Activated CD4-positive, alpha-beta T cell treated with anti-CD3 and anti-CD28 coated beads for 36 hours (primary cell): ENCODE measurements at regions not wholly inside any gene's neighbourhood (a gene's known extent, or its start where the extent isn't known, plus 50 kb on each side); places are given as distances from the start of the nearest gene placed in this dataset.
"Not testable (repeated sequence)": the region's sequence is repeated elsewhere in the genome, so short reads cannot be mapped to it uniquely, and the experiment has no call there.

Source experiments
- ATAC-seq: fragments of 200-7000 bp; cut with Tn5 transposase; one replicate; pipeline ENCODE4 v1.10.0; 2021; ENCODE audit warnings: mild to moderate bottlenecking, moderate library complexity
- CTCF ChIA-PET: fragments of 350-600 bp; sonication (Branson Sonifier 250); formaldehyde crosslinking; loops from one replicate; lab custom pipeline; 2021; ENCODE audit warnings: antibody characterized with exemption; lab: Charles Lee
- POLR2A ChIA-PET: fragments of 350-600 bp; sonication (Branson Sonifier 250); formaldehyde crosslinking; loops from one replicate; lab custom pipeline; 2021; ENCODE audit warnings: antibody characterized with exemption, inconsistent platforms; lab: Charles Lee
- DNase-seq: peaks from one replicate; pipeline ENCODE4 v3.0.0-alpha.2; 2020
- H3K27ac Mint-ChIP-seq: one replicate; pipeline ENCODE4 v1.8.0; 2021; ENCODE audit warnings: mixed read lengths
- H3K27me3 Mint-ChIP-seq: one replicate; pipeline ENCODE4 v1.8.0; 2021; ENCODE audit warnings: mixed read lengths
- H3K36me3 Mint-ChIP-seq: one replicate; pipeline ENCODE4 v1.8.0; 2021; ENCODE audit warnings: low read depth, mixed read lengths
- H3K4me1 Mint-ChIP-seq: one replicate; pipeline ENCODE4 v1.8.0; 2021; ENCODE audit warnings: mixed read lengths
- H3K4me3 Mint-ChIP-seq: one replicate; pipeline ENCODE4 v1.8.0; 2021; ENCODE audit warnings: mild to moderate bottlenecking, moderate library complexity, mixed read lengths
- H3K9me3 Mint-ChIP-seq: one replicate; pipeline ENCODE4 v1.8.0; 2021; ENCODE audit warnings: low read depth, mixed read lengths
- intact Hi-C, 2 experiments: fragments of 100-400 bp; cut with DNase I in 1 of 2; cut with micrococcal nuclease in 1 of 2; formaldehyde crosslinking; loops; one replicate each; pipeline versions ENCODE4 v1.14.2 to v1.15.1; 2022 to 2024; cut with DNase I, micrococcal nuclease

DNA sequence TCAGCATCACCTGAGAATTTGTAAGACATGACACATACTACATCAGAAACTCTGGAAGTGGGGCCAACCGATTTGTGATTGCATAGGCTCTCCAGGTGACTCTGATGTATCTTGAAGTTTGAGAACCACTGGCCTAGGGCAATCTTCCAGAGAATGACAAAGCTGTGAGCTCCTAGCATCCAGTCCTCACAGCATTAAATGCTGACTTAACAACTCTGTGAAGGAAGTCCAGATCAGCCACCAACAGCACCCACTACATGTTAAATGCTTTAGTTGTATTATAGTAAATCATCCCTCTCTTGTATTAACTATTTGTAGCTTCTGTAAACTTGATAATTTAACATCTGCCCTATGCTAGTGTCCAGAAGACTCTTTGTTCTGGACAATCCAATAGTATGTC lies 636.5 kb upstream of the STEAP1 start:
- intact Hi-C loops = no loop called here
- ATAC-seq (no peak), DNase-seq (no peak)
- no peak overlapping the region for H3K27ac Mint-ChIP-seq
- H3K4me1 Mint-ChIP-seq = no peaks in the 10 kb centered on the region
- no peak overlapping the region for H3K4me3 Mint-ChIP-seq
- ChIA-PET CTCF (interaction anchor here (0.6 kb wide), 1 partner anchor 92 kb away, joined by 4 read pairs; no protein-coding TSS in a partner anchor), POLR2A (no interaction called here)
- peaks cover 6% of the 10 kb centered on the region for H3K9me3 Mint-ChIP-seq
- H3K36me3 Mint-ChIP-seq = no peaks in the 10 kb centered on the region
- no peaks in the 10 kb centered on the region for H3K27me3 Mint-ChIP-seq

DNA sequence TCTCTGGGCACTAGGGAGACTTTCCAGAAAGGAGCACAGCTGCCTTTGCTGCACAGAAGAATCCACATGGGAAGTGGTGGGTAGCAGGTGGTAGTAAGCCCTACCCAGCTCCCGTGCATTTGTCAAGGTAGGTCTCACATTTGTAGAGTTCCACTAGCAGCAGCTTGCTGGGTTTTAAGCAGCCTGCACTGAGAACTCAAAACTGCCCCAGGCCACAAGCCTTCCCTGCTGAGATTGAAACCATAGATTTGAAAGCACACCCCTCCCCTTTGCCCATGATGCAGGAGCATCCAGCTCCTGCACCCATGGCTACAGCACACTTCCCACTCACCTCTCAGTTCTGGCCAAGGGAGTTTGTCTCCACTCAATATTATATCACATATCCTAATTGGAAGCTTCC lies 604.5 kb upstream of the STEAP1 start:
- intact Hi-C loops = no loop called here
- H3K4me1 Mint-ChIP-seq = no peaks in the 10 kb centered on the region
- ChIA-PET CTCF (no interaction called here), POLR2A (no interaction called here)
- no peaks in the 10 kb centered on the region for H3K27me3 Mint-ChIP-seq
- no peak for DNase-seq
- H3K27ac Mint-ChIP-seq = no peak overlapping the region
- no peak for ATAC-seq
- H3K9me3 Mint-ChIP-seq = peaks cover 2% of the 10 kb centered on the region
- no peak overlapping the region for H3K4me3 Mint-ChIP-seq
- H3K36me3 Mint-ChIP-seq = no peaks in the 10 kb centered on the region

- ChIA-PET CTCF (no interaction called here), POLR2A (no interaction called here)
- H3K9me3 Mint-ChIP-seq = no peaks in the 10 kb centered on the region
- ATAC-seq (no peak), DNase-seq (no peak)
- H3K27me3 Mint-ChIP-seq = peaks cover 2% of the 10 kb centered on the region
- H3K36me3 Mint-ChIP-seq = no peaks in the 10 kb centered on the region
- H3K27ac Mint-ChIP-seq = no peak overlapping the region
- H3K4me1 Mint-ChIP-seq = no peaks in the 10 kb centered on the region
- intact Hi-C loops = no loop called here
- H3K4me3 Mint-ChIP-seq = no peak overlapping the region
Measured at GRCh38 chr7:89554209-89554608, 600.1 kb upstream of the STEAP1 start.

- intact Hi-C loops = no loop called here
- ChIA-PET CTCF (no interaction called here), POLR2A (no interaction called here)
- Mint-ChIP-seq H3K27ac (no peak overlapping the region), H3K36me3 (no peaks in the 10 kb centered on the region), H3K27me3 (peaks cover 2% of the 10 kb centered on the region), H3K9me3 (no peaks in the 10 kb centered on the region), H3K4me3 (no peak overlapping the region), H3K4me1 (no peaks in the 10 kb centered on the region)
- no peak for DNase-seq
- ATAC-seq = no peak
Measured at GRCh38 chr7:89559596-89559995, 594.7 kb upstream of the STEAP1 start.

GRCh38 chr7:89563597-89563996 lies 590.7 kb upstream of the STEAP1 start:
- ChIA-PET CTCF (no interaction called here), POLR2A (no interaction called here)
- DNase-seq = no peak
- Mint-ChIP-seq H3K4me3 (no peak overlapping the region), H3K4me1 (no peaks in the 10 kb centered on the region), H3K36me3 (no peaks in the 10 kb centered on the region), H3K27ac (no peak overlapping the region), H3K27me3 (peaks cover 2% of the 10 kb centered on the region), H3K9me3 (peaks cover 2% of the 10 kb centered on the region)
- no peak for ATAC-seq
- intact Hi-C loops = no loop called here

GRCh38 chr7:89584896-89585295 lies 569.4 kb upstream of the STEAP1 start:
- ChIA-PET POLR2A (no interaction called here), CTCF (interaction anchor here (0.9 kb wide), 1 partner anchor 10 kb away, joined by 4 read pairs; no protein-coding TSS in a partner anchor)
- H3K4me3 Mint-ChIP-seq = no peak overlapping the region
- ATAC-seq = no peak
- H3K27ac Mint-ChIP-seq = no peak overlapping the region
- peaks cover 13% of the 10 kb centered on the region for H3K9me3 Mint-ChIP-seq
- H3K4me1 Mint-ChIP-seq = no peaks in the 10 kb centered on the region
- intact Hi-C loops = no loop called here
- no peaks in the 10 kb centered on the region for H3K36me3 Mint-ChIP-seq
- DNase-seq = no peak
- H3K27me3 Mint-ChIP-seq = no peaks in the 10 kb centered on the region

DNA sequence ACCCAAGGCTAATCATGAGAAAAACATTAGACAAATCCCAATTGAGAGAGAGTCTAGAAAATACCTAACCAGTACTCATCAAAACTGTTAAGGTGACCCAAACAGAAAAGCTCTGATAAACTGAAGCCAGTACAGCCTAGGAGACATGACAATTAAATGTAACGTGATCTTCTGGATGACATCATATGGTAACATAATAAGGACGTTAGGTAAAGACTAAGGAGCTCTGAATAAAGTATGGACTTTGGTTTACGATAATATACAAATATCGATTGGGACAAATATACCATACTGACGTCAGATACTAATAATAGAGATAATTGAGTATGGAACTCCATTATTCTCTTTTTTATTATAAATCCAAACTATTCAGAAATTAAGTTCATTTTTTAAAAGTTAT lies 561.1 kb upstream of the STEAP1 start:
- Mint-ChIP-seq H3K9me3 (peaks cover 10% of the 10 kb centered on the region), H3K27me3 (no peaks in the 10 kb centered on the region), H3K27ac (no peak overlapping the region), H3K4me1 (no peaks in the 10 kb centered on the region), H3K36me3 (no peaks in the 10 kb centered on the region), H3K4me3 (no peak overlapping the region)
- POLR2A ChIA-PET = no interaction called here
- no peak for ATAC-seq
- CTCF ChIA-PET = no interaction called here
- DNase-seq = no peak
- intact Hi-C loops = no loop called here

DNA sequence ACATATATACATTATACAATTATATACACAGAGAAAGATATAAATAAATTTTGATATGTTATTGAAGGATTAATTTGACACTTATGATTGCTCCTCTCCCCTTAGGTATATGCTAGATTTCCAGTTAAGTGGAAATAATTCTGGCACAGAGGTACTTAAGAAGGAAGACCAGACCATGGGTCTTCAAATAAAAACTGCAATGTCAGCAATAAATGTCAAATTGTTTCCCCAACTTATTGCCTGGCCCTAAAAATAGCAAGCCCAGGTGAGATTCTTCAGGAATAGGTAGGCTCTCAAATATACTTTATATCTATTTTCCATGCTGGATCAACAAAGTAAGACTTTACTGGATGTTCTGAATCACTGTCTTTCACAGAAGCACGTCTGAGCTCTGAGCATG lies 551.3 kb upstream of the STEAP1 start:
- intact Hi-C loops = no loop called here
- H3K27ac Mint-ChIP-seq = no peak overlapping the region
- H3K27me3 Mint-ChIP-seq = no peaks in the 10 kb centered on the region
- no peaks in the 10 kb centered on the region for H3K36me3 Mint-ChIP-seq
- DNase-seq (no peak), ATAC-seq (no peak)
- POLR2A ChIA-PET = no interaction called here
- CTCF ChIA-PET = no interaction called here
- H3K9me3 Mint-ChIP-seq = peaks cover 14% of the 10 kb centered on the region
- no peak overlapping the region for H3K4me3 Mint-ChIP-seq
- H3K4me1 Mint-ChIP-seq = peaks cover 38% of the 10 kb centered on the region

DNA sequence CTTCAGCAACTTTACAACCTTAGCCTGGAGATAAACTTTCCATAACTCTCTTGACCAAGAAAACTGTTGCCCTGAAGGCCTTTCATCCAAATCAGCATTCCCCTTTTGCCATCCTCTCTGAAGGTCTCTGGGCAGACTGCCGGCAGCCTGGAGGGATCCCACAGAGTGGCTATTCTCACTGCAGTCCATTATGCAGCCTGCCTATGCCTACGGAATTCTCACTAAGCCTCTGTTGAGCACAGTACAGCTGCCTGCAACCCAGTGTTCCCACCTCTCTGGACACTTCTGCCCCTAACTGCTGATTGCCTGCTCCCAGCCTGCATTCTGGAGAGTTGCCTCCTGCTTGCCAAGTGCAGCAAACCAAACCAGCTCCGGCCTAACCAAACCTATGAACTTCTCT lies 548.9 kb upstream of the STEAP1 start:
- no peak overlapping the region for H3K4me3 Mint-ChIP-seq
- intact Hi-C loops = no loop called here
- no peaks in the 10 kb centered on the region for H3K36me3 Mint-ChIP-seq
- no peak overlapping the region for H3K27ac Mint-ChIP-seq
- ChIA-PET POLR2A (no interaction called here), CTCF (interaction anchor here (0.6 to 0.7 kb wide), 2 partner anchors 9 to 282 kb away, joined by 3 read pairs; no protein-coding TSS in a partner anchor)
- DNase-seq = no peak
- H3K4me1 Mint-ChIP-seq = peaks cover 59% of the 10 kb centered on the region
- no peak for ATAC-seq
- no peaks in the 10 kb centered on the region for H3K27me3 Mint-ChIP-seq
- H3K9me3 Mint-ChIP-seq = peaks cover 12% of the 10 kb centered on the region

GRCh38 chr7:89606511-89606910 lies 547.8 kb upstream of the STEAP1 start:
- intact Hi-C loops = no loop called here
- ATAC-seq (no peak), DNase-seq (no peak)
- H3K27ac Mint-ChIP-seq = peak overlapping the region; percentile 27
- H3K36me3 Mint-ChIP-seq = no peaks in the 10 kb centered on the region
- peaks cover 60% of the 10 kb centered on the region for H3K4me1 Mint-ChIP-seq
- no peak overlapping the region for H3K4me3 Mint-ChIP-seq
- H3K9me3 Mint-ChIP-seq = peaks cover 9% of the 10 kb centered on the region
- CTCF ChIA-PET = interaction anchor here (0.6 to 1.4 kb wide), 2 partner anchors 16 to 40 kb away, joined by 4 read pairs; no protein-coding TSS in a partner anchor
- POLR2A ChIA-PET = no interaction called here
- H3K27me3 Mint-ChIP-seq = no peaks in the 10 kb centered on the region

- intact Hi-C loops = no loop called here
- ATAC-seq (peak; percentile 75), DNase-seq (peak; percentile 52)
- no peak overlapping the region for H3K4me3 Mint-ChIP-seq
- ChIA-PET POLR2A (no interaction called here), CTCF (interaction anchor here (1.4 kb wide), 1 partner anchor 15 kb away, joined by 4 read pairs; no protein-coding TSS in a partner anchor)
- peak overlapping the region; percentile 76 for H3K27ac Mint-ChIP-seq
- H3K27me3 Mint-ChIP-seq = no peaks in the 10 kb centered on the region
- H3K4me1 Mint-ChIP-seq = peaks cover 60% of the 10 kb centered on the region
- no peaks in the 10 kb centered on the region for H3K36me3 Mint-ChIP-seq
- peaks cover 3% of the 10 kb centered on the region for H3K9me3 Mint-ChIP-seq
Measured at GRCh38 chr7:89607792-89608191, 546.5 kb upstream of the STEAP1 start.

GRCh38 chr7:89616829-89617228 lies 537.4 kb upstream of the STEAP1 start:
- intact Hi-C loops, H3K27ac Mint-ChIP-seq, H3K4me1 Mint-ChIP-seq, H3K4me3 Mint-ChIP-seq, H3K27me3 Mint-ChIP-seq, ATAC-seq, CTCF ChIA-PET, DNase-seq, H3K9me3 Mint-ChIP-seq, H3K36me3 Mint-ChIP-seq, POLR2A ChIA-PET: not testable (repeated sequence)
